Hepatocyte (in vitro differentiated cells): ENCODE measurements at regions not wholly inside any gene's neighbourhood (a gene's known extent, or its start where the extent isn't known, plus 50 kb on each side); places are given as distances from the start of the nearest gene placed in this dataset.

Experiments
- EZH2 ChIP-seq: fragments of 200-600 bp; sonication (generic); IDR thresholded peaks from 2 replicates; pipeline ENCODE4 v1.6.1; 2016; ENCODE audit warnings: antibody characterized with exemption, mild to moderate bottlenecking, borderline replicate concordance
- EZH2phosphoT487 ChIP-seq: fragments of 200-600 bp; sonication (generic); IDR thresholded peaks from one replicate; pipeline ENCODE4 v1.6.1; 2018; ENCODE audit warnings: antibody characterized with exemption, mild to moderate bottlenecking, low read depth, moderate library complexity; ENCODE audit not compliant: unreplicated experiment, severe bottlenecking
- TF ChIP-seq, protein P1 (sequence below): fragments of 200-600 bp; sonication (generic); IDR thresholded peaks from 2 replicates; pipeline ENCODE4 v1.5.1; 2016; ENCODE audit warnings: antibody characterized with exemption, mild to moderate bottlenecking; ENCODE audit not compliant: poor library complexity

DNA sequence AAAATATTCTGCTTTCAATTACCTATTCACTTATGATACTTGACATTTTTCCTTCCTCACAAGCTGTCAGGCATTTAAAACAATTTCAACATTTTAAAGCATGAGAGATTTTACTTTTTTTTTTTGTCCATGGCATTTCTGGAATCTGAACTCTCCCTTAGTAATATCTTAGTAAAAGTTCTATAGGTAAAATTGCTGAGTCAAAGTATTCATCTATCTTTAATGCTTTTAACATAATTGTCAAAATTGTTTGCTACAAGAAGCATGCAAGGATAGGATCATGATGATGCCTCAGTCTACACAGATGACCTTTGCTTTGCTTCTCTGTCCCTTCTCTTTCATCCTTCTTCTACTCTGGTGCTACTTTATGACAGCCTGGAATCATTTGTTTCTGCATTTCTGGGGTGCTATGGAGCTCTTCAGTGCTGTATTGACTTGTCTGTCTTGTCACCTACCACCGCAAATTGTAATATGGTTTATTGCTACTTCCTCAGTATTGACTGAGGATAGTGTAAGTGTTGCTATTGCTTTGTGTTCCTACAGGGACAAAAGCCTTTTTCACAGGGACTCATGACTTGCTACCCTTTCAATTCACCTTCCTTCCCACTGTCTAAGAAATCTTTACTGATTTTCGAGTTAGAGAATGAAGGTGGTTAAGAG lies 589.8 kb upstream of the ATP2B1 start:
- TF ChIP-seq, protein P1, sequence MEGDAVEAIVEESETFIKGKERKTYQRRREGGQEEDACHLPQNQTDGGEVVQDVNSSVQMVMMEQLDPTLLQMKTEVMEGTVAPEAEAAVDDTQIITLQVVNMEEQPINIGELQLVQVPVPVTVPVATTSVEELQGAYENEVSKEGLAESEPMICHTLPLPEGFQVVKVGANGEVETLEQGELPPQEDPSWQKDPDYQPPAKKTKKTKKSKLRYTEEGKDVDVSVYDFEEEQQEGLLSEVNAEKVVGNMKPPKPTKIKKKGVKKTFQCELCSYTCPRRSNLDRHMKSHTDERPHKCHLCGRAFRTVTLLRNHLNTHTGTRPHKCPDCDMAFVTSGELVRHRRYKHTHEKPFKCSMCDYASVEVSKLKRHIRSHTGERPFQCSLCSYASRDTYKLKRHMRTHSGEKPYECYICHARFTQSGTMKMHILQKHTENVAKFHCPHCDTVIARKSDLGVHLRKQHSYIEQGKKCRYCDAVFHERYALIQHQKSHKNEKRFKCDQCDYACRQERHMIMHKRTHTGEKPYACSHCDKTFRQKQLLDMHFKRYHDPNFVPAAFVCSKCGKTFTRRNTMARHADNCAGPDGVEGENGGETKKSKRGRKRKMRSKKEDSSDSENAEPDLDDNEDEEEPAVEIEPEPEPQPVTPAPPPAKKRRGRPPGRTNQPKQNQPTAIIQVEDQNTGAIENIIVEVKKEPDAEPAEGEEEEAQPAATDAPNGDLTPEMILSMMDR: no peak
- TF ChIP-seq EZH2: no peak
- TF ChIP-seq EZH2phosphoT487: no peak
